ENCODE measurements at regions not wholly inside any gene's neighbourhood (a gene's known extent, or its start where the extent isn't known, plus 50 kb on each side); places are given as distances from the start of the nearest gene placed in this dataset.
A peak's percentile ranks its signal among the peaks of the same experiment; 100 is the strongest.
"Not testable (repeated sequence)": the region's sequence is repeated elsewhere in the genome, so short reads cannot be mapped to it uniquely, and the experiment has no call there.

GRCh38 chr4:141543176-141543575 lies 93.2 kb upstream of the IL15 start:
- no peak for FAIRE-seq

DNA sequence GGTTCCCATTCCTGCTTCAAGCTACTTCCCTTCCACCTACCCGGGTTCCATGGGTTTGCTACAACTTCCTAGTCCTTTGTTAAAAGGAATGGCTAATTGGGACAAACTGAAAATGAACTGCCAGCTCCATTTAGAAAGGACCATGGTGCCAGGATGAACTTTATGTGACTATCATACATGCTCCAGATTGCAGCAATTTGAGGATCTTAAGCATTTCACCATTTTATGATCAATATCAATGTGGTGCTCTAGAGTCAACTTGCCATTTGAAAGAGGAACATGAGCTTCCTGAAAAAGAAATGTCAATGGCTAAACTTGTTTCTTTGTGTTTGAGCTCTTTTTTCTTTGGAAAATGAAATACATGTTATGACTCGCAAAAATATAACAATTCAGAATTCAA lies 92.7 kb upstream of the IL15 start:
- FAIRE-seq, result no peak

- FAIRE-seq, result no peak
These were observed 87.6 kb upstream of the IL15 start for GRCh38 chr4:141548791-141549190.

DNA sequence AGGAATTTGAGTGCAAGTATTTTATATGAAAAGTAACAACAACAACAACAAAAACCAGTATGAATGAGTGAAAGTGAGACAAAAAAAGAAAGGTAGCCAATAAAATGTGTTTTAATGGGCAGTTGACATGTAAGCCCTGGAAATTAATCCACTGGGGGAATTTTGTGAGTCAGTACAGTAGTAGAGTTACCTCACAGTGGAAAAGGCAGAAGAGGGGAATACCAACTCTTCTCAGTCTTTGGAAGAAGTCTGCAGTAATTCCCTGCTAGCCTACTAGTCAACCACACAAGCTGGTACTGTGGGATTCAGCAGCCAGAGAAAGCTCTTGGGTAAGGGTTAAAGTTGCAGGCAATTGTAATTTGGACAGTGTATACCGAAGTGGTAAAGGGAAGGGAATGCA lies 76.3 kb upstream of the IL15 start:
- FAIRE-seq, result no peak

DNA sequence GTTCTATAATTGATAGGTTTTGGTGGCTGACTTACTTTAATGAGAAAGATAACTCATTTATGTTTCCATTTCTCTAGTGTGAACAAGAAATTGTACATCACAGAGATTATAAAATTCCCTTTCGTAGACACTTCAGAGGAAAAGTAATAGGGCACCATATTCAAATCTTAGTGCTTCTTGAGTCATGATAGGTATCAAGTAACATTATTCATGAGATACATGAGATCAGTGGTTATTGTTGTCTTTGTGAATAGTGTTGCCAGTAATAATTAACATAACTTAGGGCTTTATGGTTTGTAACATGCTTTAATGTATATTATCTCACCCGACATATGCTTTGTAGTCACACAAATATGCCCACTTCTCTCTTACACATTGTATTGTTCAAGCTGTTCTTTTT lies 73.7 kb upstream of the IL15 start:
- no peak for FAIRE-seq

GRCh38 chr4:141563723-141564122 lies 72.7 kb upstream of the IL15 start:
- FAIRE-seq, result no peak

GRCh38 chr4:141564961-141565360 lies 71.4 kb upstream of the IL15 start:
- FAIRE-seq, result not testable (repeated sequence)

GRCh38 chr4:141565379-141566089 lies 70.8 kb upstream of the IL15 start:
- FAIRE-seq, result no peak

- no peak for FAIRE-seq
These were observed 69.0 kb upstream of the IL15 start for GRCh38 chr4:141567326-141567915.

- FAIRE-seq, result no peak
These were observed 67.2 kb upstream of the IL15 start for GRCh38 chr4:141569141-141569540.

GRCh38 chr4:141570290-141570689 lies 66.1 kb upstream of the IL15 start:
- FAIRE-seq, result peak; percentile 9

DNA sequence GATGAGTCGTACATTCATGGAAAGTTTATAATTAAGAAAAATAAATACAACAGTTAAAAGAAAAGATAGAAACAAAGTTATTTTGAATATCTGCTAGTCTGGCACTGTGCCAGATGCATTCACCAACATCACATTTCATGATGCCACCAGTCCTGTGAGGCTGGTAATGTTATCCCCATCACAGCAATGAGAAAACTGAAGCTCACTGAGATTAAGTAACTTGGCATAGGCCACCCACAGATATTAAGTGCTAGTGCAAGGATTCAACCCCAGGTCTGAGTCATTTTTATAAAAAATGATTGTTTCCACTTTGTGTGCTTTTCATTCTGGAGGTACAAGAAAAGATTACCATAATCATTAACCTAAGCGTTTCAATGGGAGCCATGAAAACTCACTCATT lies 65.0 kb upstream of the IL15 start:
- no peak for FAIRE-seq

DNA sequence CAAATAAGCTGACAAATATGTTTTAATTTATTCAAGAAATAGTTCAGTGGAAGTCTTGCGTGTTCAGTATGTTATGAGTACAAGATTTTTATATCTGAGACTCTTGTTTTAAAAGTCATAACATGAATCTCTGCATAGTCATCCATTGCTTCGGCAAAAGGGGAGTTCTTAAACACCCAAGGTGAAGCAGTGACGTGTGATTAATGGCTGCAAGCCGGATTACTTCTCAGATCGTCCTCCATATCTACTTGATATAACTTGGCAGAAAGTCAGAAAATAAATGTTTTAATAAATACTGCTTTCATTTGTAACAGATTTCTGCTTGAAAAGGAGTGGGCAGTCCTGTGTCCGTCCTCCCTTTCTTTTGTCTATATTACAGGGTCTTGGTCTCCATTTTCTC lies 64.6 kb upstream of the IL15 start:
- FAIRE-seq, result no peak

- FAIRE-seq, result no peak
These were observed 62.7 kb upstream of the IL15 start for GRCh38 chr4:141573678-141574077.

- no peak for FAIRE-seq
These were observed 60.5 kb upstream of the IL15 start for GRCh38 chr4:141575884-141576283.

DNA sequence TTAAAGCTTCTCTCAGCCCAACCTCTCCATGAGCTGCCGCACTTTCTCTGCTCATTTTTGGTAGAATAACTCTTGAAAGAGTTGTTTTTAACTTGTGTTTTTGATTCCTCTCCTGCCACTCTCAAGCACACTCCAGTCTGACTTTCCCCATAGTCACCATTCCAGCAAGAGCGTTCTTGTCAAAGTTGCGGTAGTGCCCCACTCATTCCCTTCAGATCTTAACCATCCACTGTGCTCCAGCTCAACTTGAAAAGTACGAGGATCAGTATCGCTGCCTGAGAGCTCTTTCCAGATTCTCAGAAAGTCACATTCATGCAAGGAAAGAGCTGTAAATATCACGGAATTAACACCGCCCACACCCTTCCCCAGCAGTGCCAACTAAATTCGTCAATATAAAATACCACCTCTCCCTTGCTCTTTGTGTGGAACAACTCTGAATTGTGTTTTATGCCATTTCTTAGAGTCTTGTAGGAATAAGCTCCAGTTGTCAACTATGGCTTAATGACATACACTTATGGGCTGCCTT lies 59.7 kb upstream of the IL15 start:
- FAIRE-seq, result no peak

- FAIRE-seq, result no peak
These were observed 57.9 kb upstream of the IL15 start for GRCh38 chr4:141578451-141578850.

DNA sequence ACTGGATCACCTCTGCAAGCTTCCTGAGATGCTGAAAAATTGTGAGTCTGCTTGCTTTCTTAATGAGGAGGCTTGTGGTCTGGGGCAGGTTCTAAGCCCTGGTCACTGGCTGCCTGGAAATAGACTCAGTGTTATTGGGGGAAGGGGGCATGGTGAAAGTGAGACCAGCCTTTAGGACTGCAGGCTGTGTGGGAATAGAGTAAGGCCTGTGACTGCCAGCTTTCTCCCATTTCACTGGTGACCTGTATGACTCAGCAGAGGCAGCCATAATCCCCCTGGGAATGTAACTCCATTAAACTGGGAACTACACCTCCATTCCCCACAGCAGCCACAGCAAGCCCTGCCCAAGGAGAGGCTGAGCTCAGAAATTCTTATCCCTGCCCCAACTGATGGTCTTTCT lies 55.9 kb upstream of the IL15 start:
- FAIRE-seq, result no peak

All from islet of Langerhans (tissue), 1 donor.